ENCODE measurements at regions not wholly inside any gene's neighbourhood (a gene's known extent, or its start where the extent isn't known, plus 50 kb on each side); places are given as distances from the start of the nearest gene placed in this dataset.

GRCh38 chr10:55820071-55820470 lies 541.0 kb downstream of the ZWINT start:
- TF ChIP-seq, protein P1, sequence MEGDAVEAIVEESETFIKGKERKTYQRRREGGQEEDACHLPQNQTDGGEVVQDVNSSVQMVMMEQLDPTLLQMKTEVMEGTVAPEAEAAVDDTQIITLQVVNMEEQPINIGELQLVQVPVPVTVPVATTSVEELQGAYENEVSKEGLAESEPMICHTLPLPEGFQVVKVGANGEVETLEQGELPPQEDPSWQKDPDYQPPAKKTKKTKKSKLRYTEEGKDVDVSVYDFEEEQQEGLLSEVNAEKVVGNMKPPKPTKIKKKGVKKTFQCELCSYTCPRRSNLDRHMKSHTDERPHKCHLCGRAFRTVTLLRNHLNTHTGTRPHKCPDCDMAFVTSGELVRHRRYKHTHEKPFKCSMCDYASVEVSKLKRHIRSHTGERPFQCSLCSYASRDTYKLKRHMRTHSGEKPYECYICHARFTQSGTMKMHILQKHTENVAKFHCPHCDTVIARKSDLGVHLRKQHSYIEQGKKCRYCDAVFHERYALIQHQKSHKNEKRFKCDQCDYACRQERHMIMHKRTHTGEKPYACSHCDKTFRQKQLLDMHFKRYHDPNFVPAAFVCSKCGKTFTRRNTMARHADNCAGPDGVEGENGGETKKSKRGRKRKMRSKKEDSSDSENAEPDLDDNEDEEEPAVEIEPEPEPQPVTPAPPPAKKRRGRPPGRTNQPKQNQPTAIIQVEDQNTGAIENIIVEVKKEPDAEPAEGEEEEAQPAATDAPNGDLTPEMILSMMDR (IDR thresholded peaks at IDR 0.05): no peak
- no peak for TF ChIP-seq POLR2A (IDR thresholded peaks at IDR 0.05; ENCODE audit: low read depth)
- no peak for TF ChIP-seq POLR2AphosphoS5 (IDR thresholded peaks at IDR 0.05)
- no peak for TF ChIP-seq EP300 (IDR thresholded peaks at IDR 0.05)
